OCI-LY1 (cell line): ENCODE measurements at regions not wholly inside any gene's neighbourhood (a gene's known extent, or its start where the extent isn't known, plus 50 kb on each side); places are given as distances from the start of the nearest gene placed in this dataset.

Experiments
- CTCF ChIP-seq: fragments of 200-600 bp; sonication (generic), shearing (Covaris generic); IDR thresholded peaks from 2 replicates; pipeline ENCODE4 v1.5.1; 2017; ENCODE audit warnings: mild to moderate bottlenecking, antibody characterized with exemption, low read length, moderate library complexity, mixed read lengths
- EZH2 ChIP-seq: fragments of 200-600 bp; sonication (generic), shearing (Covaris generic); IDR thresholded peaks from 2 replicates; pipeline ENCODE4 v1.8.0; 2017; ENCODE audit warnings: borderline replicate concordance, mixed run types, mild to moderate bottlenecking, antibody characterized with exemption, low read length, moderate library complexity, mixed read lengths

GRCh38 chr1:219279017-219279770, 105.5 kb downstream of the LYPLAL1 start:
- TF ChIP-seq CTCF (no peak), EZH2 (no peak)
